ENCODE measurements at regions not wholly inside any gene's neighbourhood (a gene's known extent, or its start where the extent isn't known, plus 50 kb on each side); places are given as distances from the start of the nearest gene placed in this dataset.

- TF ChIP-seq NFIC (IDR thresholded peaks at IDR 0.05; ENCODE audit: low read depth, low read length) (no peak), CBFB (IDR thresholded peaks at IDR 0.05; ENCODE audit: low read depth) (no peak), MYB (IDR thresholded peaks at IDR 0.05; ENCODE audit: borderline replicate concordance, low read depth, low read length) (no peak), ZNF24 (IDR thresholded peaks at IDR 0.05) (no peak)
Observed at GRCh38 chr9:109994141-109994540, 213.8 kb downstream of the C9orf152 start (continued).

- ChIA-PET CTCF (interaction anchor here (0.8 kb wide), 1 partner anchor 54 kb away, joined by 4 read pairs; no protein-coding TSS in a partner anchor), SMC1A (ENCODE audit: uncharacterized antibody, unreplicated experiment) (interaction anchor here (0.9 to 1.2 kb wide), 3 partner anchors 17 to 115 kb away, joined by 3 to 4 read pairs (median 3); no protein-coding TSS in a partner anchor), POLR2A (interaction anchor here (0.7 kb wide), 2 partner anchors 60 to 207 kb away, joined by 3 read pairs; no protein-coding TSS in a partner anchor), RAD21 (ENCODE audit: unreplicated experiment) (interaction anchor here (0.7 kb wide), 1 partner anchor 894 kb away, joined by 4 read pairs; no protein-coding TSS in a partner anchor)
- Histone ChIP-seq H3K27ac (ENCODE audit: control insufficient read depth, insufficient read depth) (no peak overlapping the region), H3K36me3 (ENCODE audit: control insufficient read depth in 2 of 2, insufficient read depth in 2 of 2, low read length in 1 of 2) (no peaks in the 10 kb centered on the region), H3K4me1 (ENCODE audit: control insufficient read depth, insufficient read depth, low read length) (no peaks in the 10 kb centered on the region), H3K9me3 (replicated peaks; ENCODE audit: control insufficient read depth, insufficient read depth, low read length) (peaks cover 1% of the 10 kb centered on the region; the same call in 1 of the 3 replicates), H3K9ac (ENCODE audit: control insufficient read depth, insufficient read depth, low read length) (no peak overlapping the region), H3K4me3 (no peak overlapping the region), H3K79me2 (ENCODE audit: control insufficient read depth, insufficient read depth, low read length) (no peaks in the 10 kb centered on the region), H3K4me2 (ENCODE audit: control insufficient read depth, insufficient read depth) (no peak overlapping the region), H2AFZ (ENCODE audit: control insufficient read depth, low read depth, low read length) (no peak overlapping the region), H4K20me1 (ENCODE audit: control insufficient read depth, insufficient read depth) (no peaks in the 10 kb centered on the region), H3K27me3 (replicated peaks in 1 of 2; ENCODE audit: control insufficient read depth in 2 of 2, insufficient read depth in 2 of 2, low read length in 1 of 2) (no peaks in the 10 kb centered on the region)
- intact Hi-C loops (cut with micrococcal nuclease; ENCODE audit: unreplicated experiment), result no loop called here
- ATAC-seq, result no peak
- in situ Hi-C loops (cut with MboI), result no loop called here
- DNase-seq (ENCODE audit: low read depth, low spot score), result no peak
- TF ChIP-seq ESRRA (IDR thresholded peaks at IDR 0.05; ENCODE audit: low read length), result no peak
- no peak for TF ChIP-seq RAD51 (IDR thresholded peaks at IDR 0.05)
- TF ChIP-seq SUZ12 (IDR thresholded peaks at IDR 0.05; ENCODE audit: unreplicated experiment), result no peak
- TF ChIP-seq ZNF592 (IDR thresholded peaks at IDR 0.05), result no peak
- no peak for TF ChIP-seq RELB (IDR thresholded peaks at IDR 0.05; ENCODE audit: low read depth)
- TF ChIP-seq KAT2A (conservative IDR thresholded peaks at IDR 0.05; ENCODE audit: control insufficient read depth, low read depth, low read length), result no peak
- WGBS (ENCODE audit: insufficient coverage, insufficient replicate concordance, low lambda C conversion rate, missing lambda C conversion rate), result 57% methylated on average over 7 of the region's 7 CpGs
- FAIRE-seq, result no peak
- no TSS peak for BruUV-seq (replicated peaks)
Observed at GRCh38 chr9:109996936-109997580, 210.9 kb downstream of the C9orf152 start.
